BLaER1 (cell line): ENCODE measurements at regions not wholly inside any gene's neighbourhood (a gene's known extent, or its start where the extent isn't known, plus 50 kb on each side); places are given as distances from the start of the nearest gene placed in this dataset.
A peak's percentile ranks its signal among the peaks of the same experiment; 100 is the strongest.

Experiments
- H3K27ac ChIP-seq: shearing (Covaris generic); formaldehyde crosslinking; 2 replicates; pipeline ENCODE4 v1.8.1; 2022
- H3K27me3 ChIP-seq: shearing (Covaris generic); formaldehyde crosslinking; 2 replicates; pipeline ENCODE4 v1.8.1; 2022
- H3K36me3 ChIP-seq: shearing (Covaris generic); formaldehyde crosslinking; 2 replicates; pipeline ENCODE4 v1.8.1; 2022
- H3K4me1 ChIP-seq: shearing (Covaris generic); formaldehyde crosslinking; 2 replicates; pipeline ENCODE4 v1.8.1; 2022
- H3K4me2 ChIP-seq: shearing (Covaris generic); formaldehyde crosslinking; 2 replicates; pipeline ENCODE4 v1.8.1; 2022
- H3K4me3 ChIP-seq: shearing (Covaris generic); formaldehyde crosslinking; 2 replicates; pipeline ENCODE4 v1.8.1; 2022
- H3K9ac ChIP-seq: shearing (Covaris generic); formaldehyde crosslinking; 2 replicates; pipeline ENCODE4 v1.8.1; 2022
- H3K9me3 ChIP-seq: shearing (Covaris generic); formaldehyde crosslinking; 2 replicates; pipeline ENCODE4 v1.8.1; 2022
- H4K20me1 ChIP-seq: shearing (Covaris generic); formaldehyde crosslinking; 2 replicates; pipeline ENCODE4 v1.8.1; 2022
- Cebpa-rat ChIP-seq: shearing (Covaris generic); IDR thresholded peaks from 2 replicates; pipeline ENCODE4 v1.8.1; 2022

DNA sequence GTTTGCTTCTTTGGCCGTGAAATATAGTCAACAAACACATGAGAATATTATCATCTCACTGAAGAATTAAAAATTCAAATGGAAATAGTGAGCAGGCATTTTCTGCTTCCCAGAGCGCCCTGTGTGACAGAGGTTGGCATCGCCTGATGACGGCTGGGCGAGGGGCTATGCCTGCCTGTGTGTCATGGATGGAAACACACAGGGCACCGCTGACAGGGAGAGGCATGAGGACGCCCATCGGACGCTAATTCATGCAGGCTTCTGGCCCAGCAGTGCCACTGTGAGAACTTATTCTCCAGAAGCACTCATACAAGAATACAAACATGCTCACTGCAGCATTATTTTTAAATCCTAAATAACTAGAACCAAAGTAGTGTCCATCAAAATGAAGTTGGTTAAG lies 61.4 kb upstream of the OTOS start:
- no peaks in the 10 kb centered on the region for H3K36me3 ChIP-seq
- no peaks in the 10 kb centered on the region for H4K20me1 ChIP-seq
- H3K9ac ChIP-seq = no peak overlapping the region
- TF ChIP-seq Cebpa-rat = no peak
- H3K4me3 ChIP-seq = no peak overlapping the region
- H3K27ac ChIP-seq = no peak overlapping the region
- H3K27me3 ChIP-seq = no peaks in the 10 kb centered on the region
- H3K4me2 ChIP-seq = no peak overlapping the region
- H3K4me1 ChIP-seq = peaks cover 8% of the 10 kb centered on the region
- peaks cover 4% of the 10 kb centered on the region; the same call in 1 of the 2 replicates for H3K9me3 ChIP-seq

DNA sequence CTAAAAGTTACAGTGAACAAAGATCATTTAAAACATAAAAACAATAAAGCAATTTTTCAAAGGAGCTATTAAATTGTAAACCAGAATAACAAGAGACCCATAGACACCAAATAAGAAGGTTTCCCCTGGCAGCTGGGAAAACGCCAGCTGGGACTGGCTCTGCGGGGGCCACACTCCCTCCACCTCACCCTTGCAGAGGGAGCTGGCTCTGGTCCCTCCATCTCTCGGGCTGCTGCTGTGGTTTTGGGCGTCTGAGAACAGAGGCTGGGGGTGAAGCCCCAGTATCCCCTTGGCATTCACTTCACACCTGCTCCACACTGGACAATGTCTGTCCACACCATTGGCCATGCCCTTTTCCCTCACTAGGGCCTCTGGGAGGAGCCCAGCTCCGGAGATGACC lies 62.1 kb upstream of the OTOS start:
- no peak overlapping the region for H3K9ac ChIP-seq
- no peak for TF ChIP-seq Cebpa-rat
- no peaks in the 10 kb centered on the region for H3K27me3 ChIP-seq
- peaks cover 5% of the 10 kb centered on the region; the same call in 1 of the 2 replicates for H3K9me3 ChIP-seq
- no peak overlapping the region for H3K4me3 ChIP-seq
- peaks cover 8% of the 10 kb centered on the region for H3K4me1 ChIP-seq
- no peaks in the 10 kb centered on the region for H3K36me3 ChIP-seq
- H4K20me1 ChIP-seq = no peaks in the 10 kb centered on the region
- H3K27ac ChIP-seq = no peak overlapping the region
- H3K4me2 ChIP-seq = no peak overlapping the region

DNA sequence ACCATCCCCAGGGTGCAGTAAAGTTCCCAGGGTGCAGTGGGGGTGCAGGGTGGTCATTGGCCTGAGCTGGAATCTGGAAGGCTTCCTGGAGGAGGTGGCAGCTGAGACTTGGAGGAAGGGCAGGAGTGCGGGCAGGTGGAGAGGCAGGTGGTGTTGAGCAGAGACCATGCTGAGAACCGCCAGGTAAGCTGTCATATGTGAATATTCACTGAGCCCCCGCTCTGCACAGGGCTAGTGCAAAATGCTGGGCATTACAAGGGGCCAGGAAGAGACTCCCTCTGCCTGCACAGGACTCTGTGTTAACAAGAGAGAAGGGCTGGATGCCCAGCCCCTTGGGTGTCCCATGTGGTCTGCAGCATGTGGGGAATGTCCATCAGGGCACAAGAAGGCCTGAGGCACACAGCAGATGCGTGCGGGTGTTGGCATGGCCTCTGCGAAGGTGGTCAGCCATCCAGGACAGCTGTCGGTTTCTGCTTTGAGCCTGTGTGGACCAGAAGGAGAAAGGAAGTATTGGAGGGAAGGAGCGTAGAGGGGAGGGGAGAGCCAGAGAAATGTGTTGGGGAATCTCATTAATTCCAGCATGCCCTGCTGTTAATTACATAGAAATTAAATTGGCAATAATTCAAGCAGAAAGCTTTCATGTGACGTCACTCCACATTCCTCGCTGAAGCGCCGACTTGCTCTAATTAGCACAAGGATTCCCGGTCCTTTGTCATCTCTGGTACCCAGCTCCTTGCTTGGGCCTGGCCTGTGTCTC lies 62.8 kb upstream of the OTOS start:
- Histone ChIP-seq H3K9ac (no peak overlapping the region), H3K9me3 (peaks cover 5% of the 10 kb centered on the region; the same call in 1 of the 2 replicates), H3K27me3 (no peaks in the 10 kb centered on the region), H3K4me3 (no peak overlapping the region), H3K36me3 (no peaks in the 10 kb centered on the region), H3K4me2 (no peak overlapping the region), H3K27ac (no peak overlapping the region), H3K4me1 (peaks cover 8% of the 10 kb centered on the region), H4K20me1 (no peaks in the 10 kb centered on the region)
- TF ChIP-seq Cebpa-rat = no peak

- Histone ChIP-seq H4K20me1 (no peaks in the 10 kb centered on the region), H3K36me3 (no peaks in the 10 kb centered on the region), H3K27me3 (no peaks in the 10 kb centered on the region), H3K9ac (no peak overlapping the region), H3K9me3 (peaks cover 5% of the 10 kb centered on the region; the same call in 1 of the 2 replicates), H3K4me1 (peaks cover 14% of the 10 kb centered on the region), H3K4me3 (no peak overlapping the region), H3K4me2 (no peak overlapping the region), H3K27ac (no peak overlapping the region)
- TF ChIP-seq Cebpa-rat = no peak
Measured at GRCh38 chr2:240203788-240204270, 63.4 kb upstream of the OTOS start.

DNA sequence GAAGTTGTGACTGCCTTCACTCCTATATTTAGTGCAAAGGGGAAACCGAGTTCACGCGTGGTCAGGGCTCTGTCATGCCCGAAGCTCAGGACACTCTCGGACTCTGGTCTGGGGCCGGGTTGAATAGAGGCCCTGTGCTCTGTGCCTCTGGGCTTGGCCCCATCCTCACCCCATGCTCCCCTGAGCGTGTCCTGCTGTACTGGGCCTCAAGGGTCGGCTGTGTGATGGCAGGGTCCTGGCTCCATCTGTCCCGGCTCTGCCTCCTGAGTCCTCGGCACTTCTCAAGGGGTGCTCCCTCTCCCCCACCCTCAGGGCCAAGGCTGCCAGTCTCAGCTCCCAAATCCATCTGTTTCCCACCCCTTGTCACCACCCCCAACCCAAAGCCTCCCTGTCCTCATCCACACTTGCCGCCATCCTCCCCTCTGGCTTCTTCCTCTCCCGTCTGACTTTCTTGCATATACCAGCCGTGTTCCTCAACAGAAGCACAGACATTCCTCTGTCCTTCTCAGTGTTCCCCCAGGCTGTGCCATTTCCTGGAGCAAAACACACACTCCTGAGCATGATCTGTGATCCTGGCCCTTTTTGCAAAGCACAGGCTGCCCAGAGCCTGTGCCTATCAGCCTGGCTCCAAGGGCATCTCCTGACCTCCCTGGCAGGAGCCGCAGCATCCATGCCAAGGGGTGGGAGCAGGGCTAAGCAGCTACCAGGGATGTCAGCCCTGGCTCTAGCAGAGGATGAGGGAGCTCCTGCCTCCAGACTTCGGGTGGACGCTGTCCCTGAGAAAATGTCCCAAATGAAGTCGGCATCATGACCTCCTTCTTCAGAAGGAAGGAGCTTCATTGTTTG lies 64.2 kb upstream of the OTOS start:
- Histone ChIP-seq H3K4me1 (peaks cover 21% of the 10 kb centered on the region), H3K27me3 (no peaks in the 10 kb centered on the region), H3K9me3 (peaks cover 5% of the 10 kb centered on the region; the same call in 1 of the 2 replicates), H3K4me3 (no peak overlapping the region), H3K9ac (no peak overlapping the region), H4K20me1 (no peaks in the 10 kb centered on the region), H3K4me2 (no peak overlapping the region; the same call in 1 of the 2 replicates), H3K36me3 (no peaks in the 10 kb centered on the region), H3K27ac (no peak overlapping the region)
- no peak for TF ChIP-seq Cebpa-rat

DNA sequence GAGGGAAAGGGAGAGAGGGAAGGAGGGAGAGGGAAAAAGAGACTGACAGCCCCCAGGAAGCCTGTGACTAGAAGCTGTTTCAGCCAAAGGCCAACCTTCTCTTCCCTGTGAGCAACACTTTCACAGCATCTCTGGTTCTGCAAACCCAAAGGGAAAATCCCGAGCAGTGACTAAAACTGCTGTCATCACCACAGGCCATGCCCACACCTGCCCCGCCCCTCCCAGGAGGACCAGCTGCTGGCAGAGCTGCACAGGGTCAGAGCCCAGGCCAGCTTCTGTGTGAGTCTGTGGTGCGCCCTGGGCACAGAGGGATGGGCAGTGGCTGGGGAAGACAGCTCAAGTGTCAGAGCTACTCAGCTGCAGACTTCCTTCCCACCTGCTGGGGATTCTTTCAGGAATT lies 64.9 kb upstream of the OTOS start:
- Histone ChIP-seq H4K20me1 (no peaks in the 10 kb centered on the region), H3K36me3 (no peaks in the 10 kb centered on the region), H3K9ac (no peak overlapping the region), H3K4me1 (peaks cover 21% of the 10 kb centered on the region), H3K27me3 (no peaks in the 10 kb centered on the region), H3K9me3 (peaks cover 5% of the 10 kb centered on the region; the same call in 1 of the 2 replicates), H3K4me2 (peak overlapping the region; percentile 4; the same call in 1 of the 2 replicates), H3K27ac (no peak overlapping the region), H3K4me3 (no peak overlapping the region)
- no peak for TF ChIP-seq Cebpa-rat

GRCh38 chr2:240205772-240206171 lies 65.3 kb upstream of the OTOS start:
- H3K27ac ChIP-seq = no peak overlapping the region
- H4K20me1 ChIP-seq = no peaks in the 10 kb centered on the region
- H3K4me2 ChIP-seq = no peak overlapping the region; the same call in 1 of the 2 replicates
- no peaks in the 10 kb centered on the region for H3K27me3 ChIP-seq
- no peaks in the 10 kb centered on the region for H3K36me3 ChIP-seq
- no peak for TF ChIP-seq Cebpa-rat
- H3K9me3 ChIP-seq = peaks cover 5% of the 10 kb centered on the region; the same call in 1 of the 2 replicates
- H3K4me3 ChIP-seq = no peak overlapping the region
- no peak overlapping the region for H3K9ac ChIP-seq
- H3K4me1 ChIP-seq = peaks cover 25% of the 10 kb centered on the region

DNA sequence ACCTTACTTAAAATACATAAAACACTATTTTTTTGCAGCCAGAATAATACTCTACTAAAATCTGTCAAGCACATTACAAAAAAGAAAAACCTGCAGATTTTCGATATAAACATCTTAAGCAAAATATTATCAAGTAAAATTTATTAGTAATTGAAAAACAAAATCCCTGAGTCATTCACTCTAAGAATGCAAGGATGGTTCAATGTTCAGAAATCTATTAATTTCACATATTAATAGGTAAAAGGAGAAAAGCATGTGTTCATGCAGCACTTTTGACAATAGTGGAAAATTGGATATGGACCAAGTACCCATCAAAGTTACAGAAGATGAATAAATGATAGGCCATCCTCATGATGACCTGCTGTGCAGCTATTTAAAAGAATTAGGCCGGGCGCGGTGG lies 66.2 kb upstream of the OTOS start:
- Histone ChIP-seq H3K36me3 (no peaks in the 10 kb centered on the region), H3K9ac (no peak overlapping the region), H3K9me3 (peaks cover 5% of the 10 kb centered on the region; the same call in 1 of the 2 replicates), H4K20me1 (no peaks in the 10 kb centered on the region), H3K4me3 (no peak overlapping the region), H3K27ac (no peak overlapping the region), H3K27me3 (no peaks in the 10 kb centered on the region), H3K4me1 (peaks cover 34% of the 10 kb centered on the region), H3K4me2 (no peak overlapping the region)
- TF ChIP-seq Cebpa-rat = no peak

DNA sequence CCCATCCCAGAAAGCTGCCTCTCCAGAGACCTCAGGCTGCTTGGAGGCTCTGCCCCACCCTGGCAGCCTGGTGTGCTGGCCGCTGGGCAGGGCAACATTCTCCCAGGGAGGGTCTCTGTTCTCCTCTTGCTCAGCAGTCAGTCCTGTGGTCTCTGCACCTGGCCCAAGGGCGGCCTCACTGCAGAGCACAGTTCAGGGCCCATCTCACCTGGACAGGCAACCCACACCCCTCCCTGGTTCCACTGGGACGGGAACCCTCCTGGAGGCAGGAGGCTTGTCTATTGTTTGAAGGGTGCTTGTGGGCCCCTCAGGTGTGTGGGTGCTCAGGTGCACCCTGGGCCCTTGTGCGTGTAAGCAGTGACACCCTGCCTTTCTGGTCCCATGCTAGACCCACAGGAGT lies 67.2 kb upstream of the OTOS start:
- H3K4me2 ChIP-seq = no peak overlapping the region
- TF ChIP-seq Cebpa-rat = no peak
- H3K9ac ChIP-seq = no peak overlapping the region
- H3K36me3 ChIP-seq = no peaks in the 10 kb centered on the region
- peaks cover 44% of the 10 kb centered on the region for H3K4me1 ChIP-seq
- peaks cover 5% of the 10 kb centered on the region; the same call in 1 of the 2 replicates for H3K9me3 ChIP-seq
- no peak overlapping the region for H3K27ac ChIP-seq
- H4K20me1 ChIP-seq = no peaks in the 10 kb centered on the region
- no peaks in the 10 kb centered on the region for H3K27me3 ChIP-seq
- no peak overlapping the region for H3K4me3 ChIP-seq

DNA sequence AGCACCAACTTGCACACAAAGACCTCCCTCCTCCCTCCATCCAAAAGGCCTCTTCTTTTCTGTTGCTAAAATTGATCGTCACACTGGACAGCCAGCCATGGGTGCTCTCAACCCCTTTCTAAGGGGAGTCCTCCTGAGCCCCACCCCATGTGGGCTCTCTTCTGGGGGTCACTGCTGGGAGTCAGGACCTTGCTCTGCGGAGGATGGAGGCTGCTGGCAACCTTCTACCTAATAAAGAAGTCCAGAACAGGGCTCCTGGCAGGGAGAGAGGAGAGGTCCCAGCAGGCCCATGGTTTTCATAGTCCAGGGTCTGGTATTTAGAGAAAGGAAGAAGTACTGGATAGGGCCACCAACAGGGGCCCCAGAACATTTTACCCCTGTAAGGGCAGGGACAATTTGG lies 67.6 kb upstream of the OTOS start:
- Histone ChIP-seq H3K27me3 (no peaks in the 10 kb centered on the region), H3K36me3 (no peaks in the 10 kb centered on the region), H3K4me3 (no peak overlapping the region), H3K4me2 (no peak overlapping the region), H3K9ac (no peak overlapping the region), H4K20me1 (no peaks in the 10 kb centered on the region), H3K4me1 (peaks cover 48% of the 10 kb centered on the region), H3K27ac (no peak overlapping the region), H3K9me3 (peaks cover 5% of the 10 kb centered on the region; the same call in 1 of the 2 replicates)
- no peak for TF ChIP-seq Cebpa-rat
